Psoas muscle (tissue), 7 donors: ENCODE measurements at regions not wholly inside any gene's neighbourhood (a gene's known extent, or its start where the extent isn't known, plus 50 kb on each side); places are given as distances from the start of the nearest gene placed in this dataset.

Experiments used
- ATAC-seq, 4 donors: fragments of 200-7000 bp; cut with Tn5 transposase; one replicate each; pipeline ENCODE4 v1.9.1; 2020; ENCODE audit warnings: moderate library complexity in 3 of 4, mild to moderate bottlenecking in 2 of 4
- DNase-seq, 2 donors: peaks; one replicate each; pipeline ENCODE4 v3.0.0-alpha.2; 2020
- H3K27ac ChIP-seq: fragments of 200-600 bp; one replicate; pipeline ENCODE4 v1.8.0; 2022
- H3K27me3 ChIP-seq, 3 donors: fragments of 200-600 bp in 1 of 3; one replicate each; pipeline versions ENCODE4 v1.6.1 to v1.8.0; 2013 to 2022; ENCODE audit warnings: low read length in 2 of 3, mild to moderate bottlenecking in 2 of 3, moderate library complexity in 1 of 3; ENCODE audit not compliant: insufficient read depth in 3 of 3
- H3K36me3 ChIP-seq, 2 donors: fragments of 200-600 bp in 1 of 2; one replicate each; pipeline versions ENCODE4 v1.6.1 to v1.8.0; 2013 to 2022; ENCODE audit warnings: low read depth in 1 of 2, mild to moderate bottlenecking in 1 of 2, moderate library complexity in 1 of 2; ENCODE audit not compliant: insufficient read depth in 1 of 2
- H3K4me1 ChIP-seq: fragments of 200-600 bp; one replicate; pipeline ENCODE4 v1.8.0; 2022
- H3K4me3 ChIP-seq: fragments of 200-600 bp; one replicate; pipeline ENCODE4 v1.8.0; 2022; ENCODE audit warnings: mild to moderate bottlenecking
- H3K9me3 ChIP-seq: fragments of 200-600 bp; one replicate; pipeline ENCODE4 v1.8.0; 2022
- CTCF ChIP-seq: fragments of 200-600 bp; IDR thresholded peaks from one replicate; pipeline ENCODE4 v1.8.0; 2022; ENCODE audit warnings: antibody characterized with exemption
- WGBS, 3 donors: extraction: QIAGEN DNeasy Blood & Tissue Kit; methylation state at CpG; one replicate each; pipeline versions ENCODE4 v1.1.6 to v1.1.7; 2013; 5-methylcytosine and 5-hydroxymethylcytosine counted together
- intact Hi-C, 2 donors: fragments of 100-400 bp; cut with DNase I; formaldehyde crosslinking; loops; one replicate each; pipeline versions ENCODE4 v1.11.0 to v1.14.2; 2022
- donor health status: healthy with polysubstance abuse.
- donor health status: DM: no; HTN: no; CAD: no; lungs with moderate emphysema.
- donor health status: Bipolar disorder and iron deficiency.
- donor health status: healthy.
- donor health status: DM: yes; HTN: yes; CAD: no.
- donor health status: DM: no; HTN: no; CAD: no.
- donor health status: DM: yes; HTN: yes; CAD: no.

DNA sequence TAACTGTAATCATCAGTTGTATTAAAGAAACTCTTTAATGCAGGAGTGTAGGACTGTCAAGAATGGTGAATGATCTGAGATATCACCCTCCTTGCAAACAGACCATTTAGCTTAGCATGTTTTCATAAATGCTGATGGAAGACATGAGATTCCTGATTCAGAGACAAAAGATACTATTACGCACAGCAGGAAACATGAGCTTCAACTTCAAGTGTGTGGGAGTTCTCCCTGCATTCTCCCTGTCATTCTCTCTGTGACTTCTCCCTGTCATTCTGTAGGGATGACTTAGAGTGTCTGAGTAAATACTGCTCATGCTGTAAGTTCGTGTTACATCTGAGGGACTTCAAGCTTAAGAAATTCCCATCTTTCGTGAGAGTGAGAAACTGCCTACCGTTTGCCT lies 866.0 kb upstream of the PRKX start:
- H3K27ac ChIP-seq = no peak overlapping the region
- ATAC-seq (no peak), DNase-seq (no peak)
- H3K4me1 ChIP-seq = no peaks in the 10 kb centered on the region
- H3K27me3 ChIP-seq = no peaks in the 10 kb centered on the region
- H3K9me3 ChIP-seq = no peaks in the 10 kb centered on the region
- H3K4me3 ChIP-seq = no peak overlapping the region
- TF ChIP-seq CTCF = no peak
- intact Hi-C loops = no loop called here
- 60 to 66% (median 65%) methylated on average over 4 of the region's 4 CpGs for WGBS, 3 donors
- H3K36me3 ChIP-seq = no peaks in the 10 kb centered on the region

DNA sequence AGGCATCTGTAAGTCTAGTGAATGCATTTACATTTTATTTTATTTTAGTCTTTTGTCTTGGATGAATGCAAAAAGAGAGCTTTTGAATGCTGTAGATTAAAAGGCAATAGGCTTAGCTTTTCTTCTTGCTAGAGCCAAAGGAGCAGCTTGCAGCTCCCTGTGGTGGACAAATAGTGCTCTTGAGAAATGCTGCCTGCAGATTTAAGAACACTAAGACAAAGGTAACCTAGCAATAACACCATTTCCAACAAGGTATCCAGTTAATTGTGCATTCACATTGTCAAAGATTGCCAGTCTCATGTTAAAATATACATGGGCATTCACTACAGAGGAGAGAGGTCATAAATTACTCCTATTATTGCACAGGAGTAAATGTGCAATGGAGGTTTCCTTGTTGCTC lies 859.2 kb upstream of the PRKX start:
- Histone ChIP-seq H3K36me3 (no peaks in the 10 kb centered on the region), H3K27ac (no peak overlapping the region), H3K9me3 (no peaks in the 10 kb centered on the region), H3K27me3 (no peaks in the 10 kb centered on the region), H3K4me3 (no peak overlapping the region), H3K4me1 (no peaks in the 10 kb centered on the region)
- DNase-seq (no peak), ATAC-seq (no peak)
- intact Hi-C loops = no loop called here
- no peak for TF ChIP-seq CTCF

- no peak for ATAC-seq
- intact Hi-C loops = no loop called here
- WGBS, 3 donors = 63 to 84% (median 82%) methylated on average over 1 of the region's 1 CpG
Observed at GRCh38 chrX:4570151-4570550, 856.7 kb upstream of the PRKX start.

GRCh38 chrX:4560192-4560591 lies 846.7 kb upstream of the PRKX start:
- WGBS, 3 donors = 77 to 83% (median 78%) methylated on average over 4 of the region's 4 CpGs

More at GRCh38 chrX:4570151-4570550, 856.7 kb upstream of the PRKX start:
- Histone ChIP-seq H3K36me3 (no peaks in the 10 kb centered on the region), H3K4me1 (no peaks in the 10 kb centered on the region), H3K4me3 (no peak overlapping the region), H3K9me3 (no peaks in the 10 kb centered on the region), H3K27me3 (no peaks in the 10 kb centered on the region), H3K27ac (no peak overlapping the region)
- DNase-seq = no peak
- no peak for TF ChIP-seq CTCF

More at GRCh38 chrX:4560192-4560591, 846.7 kb upstream of the PRKX start:
- no peak overlapping the region for H3K27ac ChIP-seq
- no peaks in the 10 kb centered on the region for H3K4me1 ChIP-seq
- intact Hi-C loops = no loop called here
- H3K4me3 ChIP-seq = no peak overlapping the region
- no peak for ATAC-seq
- no peaks in the 10 kb centered on the region for H3K36me3 ChIP-seq
- no peak for TF ChIP-seq CTCF
- H3K9me3 ChIP-seq = no peaks in the 10 kb centered on the region
- H3K27me3 ChIP-seq = no peaks in the 10 kb centered on the region
- DNase-seq = no peak
